ENCODE measurements at regions not wholly inside any gene's neighbourhood (a gene's known extent, or its start where the extent isn't known, plus 50 kb on each side); places are given as distances from the start of the nearest gene placed in this dataset.

- H3K4me3 ChIP-seq = no peak overlapping the region
- no peaks in the 10 kb centered on the region for H3K9me3 ChIP-seq
- DNase-seq (peak in 1 of 3 donors; percentile 39), ATAC-seq (no peak)
- H3K4me1 ChIP-seq = peaks cover 0 to 14% (median 5%) of the 10 kb centered on the region in 4 donors
- intact Hi-C loops (cut with DNase I) = no loop called here
- no peak overlapping the region for H3K27ac ChIP-seq
- WGBS (ENCODE audit: insufficient coverage, low coverage, low lambda C conversion rate, missing lambda C conversion rate) = no CpG with 5 or more reads among the region's 12 CpGs
- H3K27me3 ChIP-seq = no peaks in the 10 kb centered on the region
- TF ChIP-seq POLR2A (IDR thresholded peaks at IDR 0.05) = no peak
- no peaks in the 10 kb centered on the region for H3K36me3 ChIP-seq
These were observed 307.4 kb upstream of the ZMIZ1 start for GRCh38 chr10:78761311-78761781.

- WGBS (ENCODE audit: insufficient coverage, low coverage, low lambda C conversion rate, missing lambda C conversion rate) = 78% methylated on average over 6 of the region's 7 CpGs
These were observed 306.6 kb upstream of the ZMIZ1 start for GRCh38 chr10:78762086-78762630.

GRCh38 chr10:78763234-78763633 lies 305.5 kb upstream of the ZMIZ1 start:
- WGBS (ENCODE audit: insufficient coverage, low coverage, low lambda C conversion rate, missing lambda C conversion rate) = 89% methylated on average over 6 of the region's 6 CpGs
- H3K4me1 ChIP-seq = no peaks in the 10 kb centered on the region
- H3K27ac ChIP-seq = no peak overlapping the region
- DNase-seq (peak in 1 of 3 donors; percentile 22), ATAC-seq (no peak)
- intact Hi-C loops (cut with DNase I) = no loop called here
- no peaks in the 10 kb centered on the region for H3K27me3 ChIP-seq
- H3K36me3 ChIP-seq = no peaks in the 10 kb centered on the region
- H3K9me3 ChIP-seq = no peaks in the 10 kb centered on the region
- TF ChIP-seq CTCF (IDR thresholded peaks at IDR 0.05) (no peak), POLR2A (IDR thresholded peaks at IDR 0.05) (no peak)
- no peak overlapping the region for H3K4me3 ChIP-seq

More at GRCh38 chr10:78762086-78762630, 306.6 kb upstream of the ZMIZ1 start:
- DNase-seq = peak in 1 of 3 donors; percentile 7
- no peak for TF ChIP-seq CTCF (IDR thresholded peaks at IDR 0.05)
- TF ChIP-seq POLR2A (IDR thresholded peaks at IDR 0.05) = no peak
- no peak overlapping the region for H3K4me3 ChIP-seq
- no peak for ATAC-seq
- H3K27me3 ChIP-seq = no peaks in the 10 kb centered on the region
- H3K9me3 ChIP-seq = no peaks in the 10 kb centered on the region
- no peak overlapping the region for H3K27ac ChIP-seq
- intact Hi-C loops (cut with DNase I) = no loop called here
- H3K36me3 ChIP-seq = no peaks in the 10 kb centered on the region
- peaks cover 0 to 6% (median under 1%) of the 10 kb centered on the region in 4 donors for H3K4me1 ChIP-seq

- ATAC-seq (no peak), DNase-seq (peak in 1 of 3 donors; percentile 27)
- no peak overlapping the region for H3K27ac ChIP-seq
- 77% methylated on average over 5 of the region's 10 CpGs for WGBS (ENCODE audit: insufficient coverage, low coverage, low lambda C conversion rate, missing lambda C conversion rate)
- H3K9me3 ChIP-seq = no peaks in the 10 kb centered on the region
- no peaks in the 10 kb centered on the region for H3K36me3 ChIP-seq
- H3K4me3 ChIP-seq = no peak overlapping the region
- no peaks in the 10 kb centered on the region for H3K27me3 ChIP-seq
- intact Hi-C loops (cut with DNase I) = no loop called here
- H3K4me1 ChIP-seq = no peaks in the 10 kb centered on the region
- TF ChIP-seq CTCF (IDR thresholded peaks at IDR 0.05) = no peak
- TF ChIP-seq POLR2A (IDR thresholded peaks at IDR 0.05) = no peak
These were observed 304.9 kb upstream of the ZMIZ1 start for GRCh38 chr10:78763651-78764395.

- peak in 1 of 3 donors; percentile 27 for DNase-seq
- intact Hi-C loops (cut with DNase I) = no loop called here
- ATAC-seq = no peak
- H3K9me3 ChIP-seq = no peaks in the 10 kb centered on the region
- TF ChIP-seq CTCF (IDR thresholded peaks at IDR 0.05) (no peak), POLR2A (IDR thresholded peaks at IDR 0.05) (no peak)
- 86% methylated on average over 5 of the region's 5 CpGs for WGBS (ENCODE audit: insufficient coverage, low coverage, low lambda C conversion rate, missing lambda C conversion rate)
- H3K36me3 ChIP-seq = no peaks in the 10 kb centered on the region
- no peak overlapping the region for H3K4me3 ChIP-seq
- no peaks in the 10 kb centered on the region for H3K4me1 ChIP-seq
- H3K27me3 ChIP-seq = no peaks in the 10 kb centered on the region
- no peak overlapping the region for H3K27ac ChIP-seq
These were observed 304.3 kb upstream of the ZMIZ1 start for GRCh38 chr10:78764436-78764835.

All from right lobe of liver (tissue), 6 donors.